Lower lobe of right lung (tissue), 2 donors: ENCODE measurements at regions not wholly inside any gene's neighbourhood (a gene's known extent, or its start where the extent isn't known, plus 50 kb on each side); places are given as distances from the start of the nearest gene placed in this dataset.
A peak's percentile ranks its signal among the peaks of the same experiment; 100 is the strongest.

Source experiments
- ATAC-seq, 2 donors: fragments of 200-7000 bp; cut with Tn5 transposase; one replicate each; pipeline ENCODE4 v1.9.1; 2020 to 2022; ENCODE audit warnings: mild to moderate bottlenecking in 2 of 2, moderate library complexity in 2 of 2
- DNase-seq: peaks from one replicate; pipeline ENCODE4 v3.0.0-alpha.2; 2020
- H3K27ac ChIP-seq: fragments of 200-600 bp; one replicate; pipeline ENCODE4 v1.8.0; 2022
- H3K27me3 ChIP-seq: fragments of 200-600 bp; one replicate; pipeline ENCODE4 v1.8.0; 2022; ENCODE audit warnings: low read depth
- H3K36me3 ChIP-seq: fragments of 200-600 bp; one replicate; pipeline ENCODE4 v1.8.0; 2022; ENCODE audit warnings: mild to moderate bottlenecking
- H3K4me1 ChIP-seq: fragments of 200-600 bp; one replicate; pipeline ENCODE4 v1.8.0; 2022
- H3K4me3 ChIP-seq: fragments of 200-600 bp; one replicate; pipeline ENCODE4 v1.8.0; 2022; ENCODE audit warnings: mild to moderate bottlenecking
- H3K9me3 ChIP-seq: fragments of 200-600 bp; one replicate; pipeline ENCODE4 v1.8.0; 2022
- intact Hi-C: fragments of 100-400 bp; cut with DNase I; formaldehyde crosslinking; loops from one replicate; pipeline ENCODE4 v1.11.0; 2022
- TF ChIP-seq, protein P1 (sequence below): fragments of 200-600 bp; IDR thresholded peaks from one replicate; pipeline ENCODE4 v1.8.0; 2022; ENCODE audit warnings: antibody characterized with exemption, mild to moderate bottlenecking
- donor health status: DM: no; HTN: yes; CAD: no; lungs with severe emphysema.

DNA sequence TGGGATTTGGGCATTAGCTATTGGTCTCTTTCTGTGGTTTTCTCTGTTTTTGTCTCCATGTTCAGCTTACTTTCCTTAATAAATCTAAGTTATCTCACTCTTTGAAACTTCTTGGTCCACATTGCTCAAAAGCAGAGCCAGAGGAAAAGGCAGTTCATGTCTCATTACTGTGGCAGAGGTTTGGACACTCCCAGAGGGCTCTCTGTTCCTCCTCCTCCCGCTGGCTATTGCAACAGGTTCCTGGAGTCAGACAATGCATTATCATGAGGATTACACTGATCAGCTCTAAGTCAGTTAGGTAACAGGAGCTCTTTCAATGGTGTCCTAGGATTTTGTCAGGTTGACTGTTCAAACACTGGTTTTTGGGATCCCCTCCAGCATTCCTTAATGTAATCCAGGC lies 298.8 kb downstream of the NDFIP2 start:
- TF ChIP-seq, protein P1, sequence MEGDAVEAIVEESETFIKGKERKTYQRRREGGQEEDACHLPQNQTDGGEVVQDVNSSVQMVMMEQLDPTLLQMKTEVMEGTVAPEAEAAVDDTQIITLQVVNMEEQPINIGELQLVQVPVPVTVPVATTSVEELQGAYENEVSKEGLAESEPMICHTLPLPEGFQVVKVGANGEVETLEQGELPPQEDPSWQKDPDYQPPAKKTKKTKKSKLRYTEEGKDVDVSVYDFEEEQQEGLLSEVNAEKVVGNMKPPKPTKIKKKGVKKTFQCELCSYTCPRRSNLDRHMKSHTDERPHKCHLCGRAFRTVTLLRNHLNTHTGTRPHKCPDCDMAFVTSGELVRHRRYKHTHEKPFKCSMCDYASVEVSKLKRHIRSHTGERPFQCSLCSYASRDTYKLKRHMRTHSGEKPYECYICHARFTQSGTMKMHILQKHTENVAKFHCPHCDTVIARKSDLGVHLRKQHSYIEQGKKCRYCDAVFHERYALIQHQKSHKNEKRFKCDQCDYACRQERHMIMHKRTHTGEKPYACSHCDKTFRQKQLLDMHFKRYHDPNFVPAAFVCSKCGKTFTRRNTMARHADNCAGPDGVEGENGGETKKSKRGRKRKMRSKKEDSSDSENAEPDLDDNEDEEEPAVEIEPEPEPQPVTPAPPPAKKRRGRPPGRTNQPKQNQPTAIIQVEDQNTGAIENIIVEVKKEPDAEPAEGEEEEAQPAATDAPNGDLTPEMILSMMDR, result no peak
- H3K36me3 ChIP-seq, result no peaks in the 10 kb centered on the region
- no peak overlapping the region for H3K27ac ChIP-seq
- intact Hi-C loops, result loop anchor here (10.0 kb wide), 1 partner anchor 555 kb away; no protein-coding TSS in a partner anchor
- ATAC-seq (peak; percentile 72 to 78), DNase-seq (peak; percentile 48)
- no peaks in the 10 kb centered on the region for H3K9me3 ChIP-seq
- H3K4me3 ChIP-seq, result no peak overlapping the region
- no peaks in the 10 kb centered on the region for H3K27me3 ChIP-seq
- H3K4me1 ChIP-seq, result peaks cover 22% of the 10 kb centered on the region

GRCh38 chr13:79778741-79779460 lies 297.9 kb downstream of the NDFIP2 start:
- H3K4me1 ChIP-seq, result peaks cover 22% of the 10 kb centered on the region
- no peaks in the 10 kb centered on the region for H3K27me3 ChIP-seq
- H3K27ac ChIP-seq, result no peak overlapping the region
- DNase-seq (no peak), ATAC-seq (no peak)
- H3K4me3 ChIP-seq, result no peak overlapping the region
- H3K9me3 ChIP-seq, result no peaks in the 10 kb centered on the region
- TF ChIP-seq, protein P1, result no peak
- H3K36me3 ChIP-seq, result no peaks in the 10 kb centered on the region
- intact Hi-C loops, result loop anchor here (10.0 kb wide), 1 partner anchor 556 kb away; no protein-coding TSS in a partner anchor

DNA sequence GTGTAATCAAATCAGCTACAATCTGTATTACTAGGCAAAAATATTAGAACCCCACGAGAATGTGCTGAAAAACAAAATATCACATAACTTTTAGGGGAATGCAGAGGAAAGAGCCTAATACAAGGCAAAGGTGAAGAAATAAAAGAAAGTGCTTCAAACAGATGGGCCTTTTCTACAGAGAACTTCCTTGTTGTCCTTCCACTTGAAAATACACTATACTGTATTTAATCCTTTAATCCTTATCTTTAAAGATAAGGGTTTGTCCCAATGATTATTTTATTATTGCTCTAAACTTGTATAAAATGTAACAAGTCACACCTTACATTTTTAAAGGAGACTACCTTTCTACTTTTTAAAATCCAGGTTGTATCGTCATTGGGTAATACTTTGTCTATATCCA lies 296.5 kb downstream of the NDFIP2 start:
- Histone ChIP-seq H3K36me3 (no peaks in the 10 kb centered on the region), H3K27ac (no peak overlapping the region), H3K9me3 (no peaks in the 10 kb centered on the region), H3K4me3 (no peak overlapping the region), H3K4me1 (peaks cover 15% of the 10 kb centered on the region), H3K27me3 (no peaks in the 10 kb centered on the region)
- intact Hi-C loops, result loop anchor here (10.0 kb wide), 1 partner anchor 557 kb away; no protein-coding TSS in a partner anchor
- TF ChIP-seq, protein P1, result no peak
- DNase-seq, result no peak
- no peak for ATAC-seq

GRCh38 chr13:79776531-79777295 lies 295.8 kb downstream of the NDFIP2 start:
- Histone ChIP-seq H3K27ac (no peak overlapping the region), H3K4me1 (peaks cover 12% of the 10 kb centered on the region), H3K27me3 (no peaks in the 10 kb centered on the region), H3K36me3 (no peaks in the 10 kb centered on the region), H3K9me3 (no peaks in the 10 kb centered on the region), H3K4me3 (no peak overlapping the region)
- intact Hi-C loops, result loop anchor here (10.0 kb wide), 1 partner anchor 558 kb away; no protein-coding TSS in a partner anchor
- DNase-seq (no peak), ATAC-seq (peak in 1 of 2 donors; percentile 25)
- TF ChIP-seq, protein P1, result no peak

DNA sequence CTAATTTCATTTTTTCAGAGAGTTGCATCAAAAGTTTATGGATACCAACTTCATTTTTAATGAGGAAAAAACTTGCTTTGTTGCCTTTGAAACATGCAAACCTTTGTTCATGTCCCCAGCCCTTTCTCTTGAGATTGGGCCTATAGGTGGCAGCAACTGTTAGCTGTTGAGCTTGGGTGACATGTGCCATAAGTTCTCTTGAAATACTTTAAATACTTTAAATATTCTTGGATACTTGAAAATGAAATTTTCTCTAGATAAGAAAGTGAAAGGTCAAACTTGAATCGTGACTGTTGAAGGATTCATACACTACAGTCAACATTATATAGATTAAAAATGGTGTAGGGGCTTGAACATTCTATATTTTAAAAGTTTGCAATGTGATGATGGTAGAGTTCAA lies 294.9 kb downstream of the NDFIP2 start:
- no peak for DNase-seq

More for the DNA sequence above, 294.9 kb downstream of the NDFIP2 start:
- H3K4me3 ChIP-seq, result no peak overlapping the region
- TF ChIP-seq, protein P1, result peak; percentile 56
- peaks cover 12% of the 10 kb centered on the region for H3K4me1 ChIP-seq
- peak; percentile 82 to 89 for ATAC-seq
- no peaks in the 10 kb centered on the region for H3K27me3 ChIP-seq
- no peaks in the 10 kb centered on the region for H3K9me3 ChIP-seq
- no peak overlapping the region for H3K27ac ChIP-seq
- intact Hi-C loops, result loop anchor here (10.0 kb wide), 1 partner anchor 559 kb away; no protein-coding TSS in a partner anchor
- H3K36me3 ChIP-seq, result no peaks in the 10 kb centered on the region
